Neuronal stem cell (in vitro differentiated cells): ENCODE measurements at regions not wholly inside any gene's neighbourhood (a gene's known extent, or its start where the extent isn't known, plus 50 kb on each side); places are given as distances from the start of the nearest gene placed in this dataset.

Experiments
- DNase-seq: peaks from one replicate; pipeline ENCODE4 v3.0.0-alpha.2; 2013; ENCODE audit warnings: low spot score
- H2AFZ ChIP-seq: one replicate; pipeline ENCODE4 v1.6.1; 2013; ENCODE audit warnings: mild to moderate bottlenecking, low read length, inconsistent platforms
- H2AK5ac ChIP-seq: 2 replicates; pipeline ENCODE4 v1.6.1; 2013; ENCODE audit warnings: low read depth, mild to moderate bottlenecking, inconsistent platforms, low read length, moderate library complexity, mixed read lengths
- H2BK120ac ChIP-seq: 2 replicates; pipeline ENCODE4 v1.6.1; 2013; ENCODE audit warnings: low read depth, mild to moderate bottlenecking, inconsistent platforms, low read length, moderate library complexity, mixed read lengths
- H2BK12ac ChIP-seq: one replicate; pipeline ENCODE4 v1.6.1; 2013; ENCODE audit warnings: low read length, inconsistent platforms
- H2BK15ac ChIP-seq: 2 replicates; pipeline ENCODE4 v1.6.1; 2013; ENCODE audit warnings: mild to moderate bottlenecking, low read length, inconsistent platforms, mixed read lengths
- H2BK5ac ChIP-seq: one replicate; pipeline ENCODE4 v1.6.1; 2013; ENCODE audit warnings: inconsistent platforms, mild to moderate bottlenecking, low read length, moderate library complexity
- H3K14ac ChIP-seq: one replicate; pipeline ENCODE4 v1.6.1; 2013; ENCODE audit warnings: low read length, inconsistent platforms
- H3K18ac ChIP-seq: 2 replicates; pipeline ENCODE4 v1.6.1; 2013; ENCODE audit warnings: low read length, inconsistent platforms
- H3K23ac ChIP-seq: 2 replicates; pipeline ENCODE4 v1.6.1; 2013; ENCODE audit warnings: low read depth, mild to moderate bottlenecking, mixed read lengths, low read length, inconsistent platforms; ENCODE audit not compliant: poor library complexity
- H3K27ac ChIP-seq: replicated peaks from 3 replicates; pipeline ENCODE4 v1.5.1; 2013; ENCODE audit warnings: low read length, inconsistent platforms
- H3K27me3 ChIP-seq, 3 experiments: 2 replicates each; pipeline ENCODE4 v1.6.1; 2013; ENCODE audit warnings: low read length in 3 of 3, mild to moderate bottlenecking in 2 of 3, inconsistent platforms in 1 of 3, low read depth in 1 of 3, mixed read lengths in 1 of 3, moderate library complexity in 1 of 3; ENCODE audit not compliant: control insufficient read depth in 3 of 3, insufficient read depth in 3 of 3
- H3K36me3 ChIP-seq, 2 donors: replicated peaks in 1 of 2; 2 replicates each; pipeline ENCODE4 v1.6.1; 2013; ENCODE audit warnings: low read length in 2 of 2; ENCODE audit not compliant: control insufficient read depth in 2 of 2, insufficient read depth in 2 of 2
- H3K4ac ChIP-seq: 2 replicates; pipeline ENCODE4 v1.6.1; 2013; ENCODE audit warnings: inconsistent platforms, mild to moderate bottlenecking, low read length, moderate library complexity
- H3K4me1 ChIP-seq, 2 donors: 1 replicate in 1 of 2; 2 replicates in 1 of 2; pipeline ENCODE4 v1.6.1; 2013; ENCODE audit warnings: low read length in 2 of 2, low read depth in 1 of 2; ENCODE audit not compliant: control insufficient read depth in 2 of 2, insufficient read depth in 1 of 2
- H3K4me2 ChIP-seq: one replicate; pipeline ENCODE4 v1.6.1; 2013; ENCODE audit warnings: mild to moderate bottlenecking, low read length, inconsistent platforms; ENCODE audit not compliant: insufficient read depth, poor library complexity, severe bottlenecking
- H3K4me3 ChIP-seq, 2 donors: 2 replicates each; pipeline ENCODE4 v1.5.1; 2013; ENCODE audit warnings: low read length in 2 of 2, mild to moderate bottlenecking in 2 of 2, inconsistent platforms in 1 of 2, moderate library complexity in 1 of 2
- H3K79me1 ChIP-seq: one replicate; pipeline ENCODE4 v1.6.1; 2013; ENCODE audit warnings: low read depth, mild to moderate bottlenecking, inconsistent platforms, low read length, moderate library complexity
- H3K9ac ChIP-seq: one replicate; pipeline ENCODE4 v1.6.1; 2013; ENCODE audit warnings: mild to moderate bottlenecking, low read depth, low read length, inconsistent platforms; ENCODE audit not compliant: poor library complexity
- H3K9me3 ChIP-seq, 2 donors: replicated peaks in 1 of 2; 2 replicates each; pipeline versions ENCODE3 to v1.6.1; 2013; ENCODE audit warnings: low read length in 2 of 2, mild to moderate bottlenecking in 2 of 2, inconsistent platforms in 1 of 2, low read depth in 1 of 2, mixed read lengths in 1 of 2, moderate library complexity in 1 of 2; ENCODE audit not compliant: control insufficient read depth in 2 of 2, insufficient read depth in 1 of 2
- H4K8ac ChIP-seq: one replicate; pipeline ENCODE4 v1.6.1; 2013; ENCODE audit warnings: low read depth, mild to moderate bottlenecking, inconsistent platforms, low read length, moderate library complexity
- H4K91ac ChIP-seq: one replicate; pipeline ENCODE4 v1.6.1; 2013; ENCODE audit warnings: low read length, low read depth, mild to moderate bottlenecking, inconsistent platforms; ENCODE audit not compliant: poor library complexity
- WGBS, 2 donors: extraction: QIAGEN DNeasy Blood & Tissue Kit; methylation state at CpG; one replicate each; pipeline ENCODE4 v1.1.7; 2013; ENCODE audit warnings: missing lambda C conversion rate in 2 of 2, mixed read lengths in 1 of 2; ENCODE audit not compliant: insufficient read length in 2 of 2, insufficient replicate concordance in 1 of 2; ENCODE audit errors: extremely low coverage in 2 of 2; 5-methylcytosine and 5-hydroxymethylcytosine counted together

DNA sequence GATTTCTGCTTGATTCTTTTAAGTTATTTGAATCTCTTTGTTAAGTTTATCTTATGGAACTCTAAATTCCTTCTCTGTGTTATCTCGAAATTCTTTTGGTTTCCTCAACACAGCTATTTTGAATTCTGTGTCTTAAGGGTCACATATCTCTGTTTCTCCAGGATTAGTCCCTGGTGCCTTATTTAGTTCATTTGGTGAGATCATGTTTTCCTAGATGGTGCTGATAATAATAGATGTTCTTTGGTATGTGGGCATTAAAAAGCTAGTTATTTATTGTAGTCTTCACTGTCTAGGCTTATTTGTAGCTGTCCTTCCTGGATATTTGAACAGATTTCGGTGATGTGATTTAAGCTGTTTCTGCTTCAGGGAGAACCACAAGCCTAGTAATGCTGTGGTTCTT lies 615.6 kb upstream of the NECTIN3 start:
- Histone ChIP-seq H3K79me1 (no peaks in the 10 kb centered on the region), H3K4me1 (no peaks in the 10 kb centered on the region), H2AK5ac (no peak overlapping the region), H4K91ac (no peak overlapping the region), H3K27me3 (no peaks in the 10 kb centered on the region), H3K4ac (no peak overlapping the region), H2BK120ac (no peak overlapping the region), H3K14ac (no peak overlapping the region), H2AFZ (no peak overlapping the region), H3K4me3 (no peak overlapping the region), H3K27ac (no peak overlapping the region), H2BK5ac (no peak overlapping the region), H3K23ac (no peak overlapping the region), H3K18ac (no peak overlapping the region), H3K4me2 (no peak overlapping the region), H3K9ac (no peak overlapping the region), H3K9me3 (no peaks in the 10 kb centered on the region), H2BK15ac (no peak overlapping the region), H2BK12ac (no peak overlapping the region), H3K36me3 (no peaks in the 10 kb centered on the region), H4K8ac (no peak overlapping the region)
- no peak for DNase-seq
- no CpG with 5 or more reads among the region's 2 CpGs for WGBS, 2 donors

DNA sequence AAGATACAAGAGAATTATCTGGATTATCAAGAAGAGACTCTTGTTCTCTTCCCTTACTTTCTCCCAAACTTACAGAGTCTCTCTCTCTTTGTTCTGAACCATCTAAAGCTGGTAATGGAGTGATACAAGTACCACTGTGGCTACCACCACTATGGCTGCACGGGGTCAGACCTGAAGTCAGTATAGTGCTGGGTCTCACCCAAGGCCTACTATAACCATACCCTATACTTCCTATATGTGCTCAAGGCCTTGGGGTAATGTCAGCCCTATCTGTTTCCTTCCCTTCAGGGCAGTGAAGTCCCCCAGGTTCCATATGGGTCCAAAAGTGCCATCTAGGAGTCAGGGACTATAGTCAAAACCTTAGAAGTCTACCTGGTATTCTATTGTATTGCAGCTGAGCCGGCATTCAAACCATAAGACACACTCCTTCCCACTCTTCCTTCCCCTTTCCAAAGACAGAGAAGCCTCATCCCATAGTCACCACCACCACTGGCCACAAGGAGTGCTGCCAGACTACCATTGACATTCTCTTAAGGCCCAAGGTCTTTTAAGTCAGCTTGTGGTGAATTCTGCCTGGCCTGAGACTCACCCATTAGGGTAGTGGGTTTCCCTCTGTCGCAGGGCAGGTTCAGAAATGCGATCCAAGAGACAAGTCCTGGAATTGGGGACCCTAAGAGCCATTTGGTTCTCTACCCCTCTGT lies 615.0 kb upstream of the NECTIN3 start:
- Histone ChIP-seq H3K14ac (no peak overlapping the region), H2BK120ac (no peak overlapping the region), H2BK15ac (no peak overlapping the region), H2BK5ac (no peak overlapping the region), H3K36me3 (no peaks in the 10 kb centered on the region), H3K4me3 (no peak overlapping the region), H3K23ac (no peak overlapping the region), H3K27ac (no peak overlapping the region), H2AFZ (no peak overlapping the region), H3K4ac (no peak overlapping the region), H3K4me1 (no peaks in the 10 kb centered on the region), H4K91ac (no peak overlapping the region), H3K9ac (no peak overlapping the region), H3K4me2 (no peak overlapping the region), H2AK5ac (no peak overlapping the region), H4K8ac (no peak overlapping the region), H3K18ac (no peak overlapping the region), H3K27me3 (no peaks in the 10 kb centered on the region), H2BK12ac (no peak overlapping the region), H3K9me3 (no peaks in the 10 kb centered on the region), H3K79me1 (no peaks in the 10 kb centered on the region)
- no peak for DNase-seq
- no CpG with 5 or more reads among the region's 4 CpGs for WGBS, 2 donors

- H2BK15ac ChIP-seq, result no peak overlapping the region
- H3K27me3 ChIP-seq, result no peaks in the 10 kb centered on the region
- H2AK5ac ChIP-seq, result no peak overlapping the region
- H3K4me1 ChIP-seq, result no peaks in the 10 kb centered on the region
- DNase-seq, result no peak
- peak overlapping the region; percentile 31 for H2AFZ ChIP-seq
- no peak overlapping the region for H3K18ac ChIP-seq
- no peak overlapping the region for H2BK5ac ChIP-seq
- H3K79me1 ChIP-seq, result no peaks in the 10 kb centered on the region
- H3K9ac ChIP-seq, result no peak overlapping the region
- H3K4ac ChIP-seq, result no peak overlapping the region
- no CpG with 5 or more reads among the region's 5 CpGs for WGBS, 2 donors
- no peak overlapping the region for H2BK120ac ChIP-seq
- no peak overlapping the region for H4K8ac ChIP-seq
- no peaks in the 10 kb centered on the region for H3K36me3 ChIP-seq
- H2BK12ac ChIP-seq, result no peak overlapping the region
- no peak overlapping the region for H3K27ac ChIP-seq
- H3K23ac ChIP-seq, result no peak overlapping the region
- H4K91ac ChIP-seq, result no peak overlapping the region
- H3K9me3 ChIP-seq, result no peaks in the 10 kb centered on the region
- H3K4me3 ChIP-seq, result no peak overlapping the region
- no peak overlapping the region for H3K4me2 ChIP-seq
- no peak overlapping the region for H3K14ac ChIP-seq
Measured at GRCh38 chr3:110457508-110457907, 614.1 kb upstream of the NECTIN3 start.

DNA sequence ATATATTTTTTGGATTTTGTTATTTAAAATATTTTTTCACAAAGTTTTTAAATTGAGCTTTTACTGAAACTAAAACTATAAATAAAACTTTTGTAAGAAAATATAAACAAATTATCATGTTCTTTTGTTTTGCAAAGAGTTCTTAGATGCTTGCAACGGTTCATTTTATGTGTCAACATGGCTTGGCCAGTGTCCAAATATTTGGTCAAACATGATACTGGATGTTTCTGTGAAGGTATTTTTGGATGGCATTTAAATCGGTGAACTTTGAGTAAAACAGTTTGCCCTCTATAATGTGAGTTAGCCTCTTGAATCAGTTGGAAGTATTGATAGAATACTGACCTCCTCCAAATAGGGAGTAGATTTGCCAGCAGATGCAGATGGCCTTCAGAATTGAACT lies 612.6 kb upstream of the NECTIN3 start:
- Histone ChIP-seq H2AFZ (no peak overlapping the region), H2BK15ac (no peak overlapping the region), H4K91ac (no peak overlapping the region), H3K23ac (no peak overlapping the region), H3K27ac (no peak overlapping the region), H3K79me1 (no peaks in the 10 kb centered on the region), H3K36me3 (no peaks in the 10 kb centered on the region), H4K8ac (no peak overlapping the region), H3K9me3 (no peaks in the 10 kb centered on the region), H3K4me1 (no peaks in the 10 kb centered on the region), H3K4me2 (no peak overlapping the region), H2BK120ac (no peak overlapping the region), H3K9ac (no peak overlapping the region), H3K14ac (no peak overlapping the region), H3K4ac (no peak overlapping the region), H3K4me3 (no peak overlapping the region), H2BK12ac (no peak overlapping the region), H3K18ac (no peak overlapping the region), H2BK5ac (no peak overlapping the region), H3K27me3 (no peaks in the 10 kb centered on the region), H2AK5ac (no peak overlapping the region)
- no peak for DNase-seq
- WGBS, 2 donors, result no CpG with 5 or more reads among the region's 2 CpGs
